ENCODE measurements at regions not wholly inside any gene's neighbourhood (a gene's known extent, or its start where the extent isn't known, plus 50 kb on each side); places are given as distances from the start of the nearest gene placed in this dataset.

DNA sequence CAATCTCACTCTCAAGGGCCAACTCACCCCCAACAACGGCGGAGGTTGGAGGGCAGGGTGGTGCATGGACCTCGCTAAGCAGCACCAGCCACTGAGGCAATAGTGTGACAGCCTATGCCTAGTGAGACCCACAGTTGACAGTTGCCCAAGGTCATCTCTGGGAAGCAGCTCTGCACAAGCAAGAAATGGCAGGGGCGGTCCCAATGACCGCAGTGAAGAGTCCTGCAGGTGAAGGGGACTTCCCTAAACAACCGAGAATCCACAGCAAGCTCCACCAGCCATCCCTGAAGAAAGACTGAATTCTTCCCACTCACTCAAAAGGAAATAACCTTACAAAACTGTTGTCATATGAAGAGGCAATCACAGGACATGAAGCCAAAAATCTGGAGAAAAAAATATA is 313.4 kb upstream of the ID2 start:
- H3K27me3 ChIP-seq (replicated peaks; ENCODE audit: control insufficient read depth, insufficient read depth, low read length) = no peaks in the 10 kb centered on the region
- POLR2A ChIA-PET = no interaction called here

GRCh38 chr2:8369522-8369921 is 312.3 kb upstream of the ID2 start:
- CTCF ChIA-PET = no interaction called here
- POLR2A ChIA-PET = no interaction called here
- no TSS peak for BruUV-seq (replicated peaks)
- TF ChIP-seq, protein P1, sequence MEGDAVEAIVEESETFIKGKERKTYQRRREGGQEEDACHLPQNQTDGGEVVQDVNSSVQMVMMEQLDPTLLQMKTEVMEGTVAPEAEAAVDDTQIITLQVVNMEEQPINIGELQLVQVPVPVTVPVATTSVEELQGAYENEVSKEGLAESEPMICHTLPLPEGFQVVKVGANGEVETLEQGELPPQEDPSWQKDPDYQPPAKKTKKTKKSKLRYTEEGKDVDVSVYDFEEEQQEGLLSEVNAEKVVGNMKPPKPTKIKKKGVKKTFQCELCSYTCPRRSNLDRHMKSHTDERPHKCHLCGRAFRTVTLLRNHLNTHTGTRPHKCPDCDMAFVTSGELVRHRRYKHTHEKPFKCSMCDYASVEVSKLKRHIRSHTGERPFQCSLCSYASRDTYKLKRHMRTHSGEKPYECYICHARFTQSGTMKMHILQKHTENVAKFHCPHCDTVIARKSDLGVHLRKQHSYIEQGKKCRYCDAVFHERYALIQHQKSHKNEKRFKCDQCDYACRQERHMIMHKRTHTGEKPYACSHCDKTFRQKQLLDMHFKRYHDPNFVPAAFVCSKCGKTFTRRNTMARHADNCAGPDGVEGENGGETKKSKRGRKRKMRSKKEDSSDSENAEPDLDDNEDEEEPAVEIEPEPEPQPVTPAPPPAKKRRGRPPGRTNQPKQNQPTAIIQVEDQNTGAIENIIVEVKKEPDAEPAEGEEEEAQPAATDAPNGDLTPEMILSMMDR (IDR thresholded peaks at IDR 0.05; ENCODE audit: insufficient read depth in 1 of 2, low read depth in 1 of 2, low read length in 1 of 2, severe bottlenecking in 1 of 2, unreplicated experiment in 1 of 2) = no peak
- Histone ChIP-seq H3K27me3 (replicated peaks; ENCODE audit: control insufficient read depth, insufficient read depth, low read length) (no peaks in the 10 kb centered on the region), H3K4me1 (peaks cover 5% of the 10 kb centered on the region), H3K4me3 (ENCODE audit: low read depth, low read length) (no peak overlapping the region), H3K9me3 (peaks cover 10% of the 10 kb centered on the region), H3K36me3 (ENCODE audit: control insufficient read depth, insufficient read depth, low read length) (no peaks in the 10 kb centered on the region)
- Mint-ChIP-seq H3K4me3 (ENCODE audit: unreplicated experiment) (no peak overlapping the region), H3K4me1 (ENCODE audit: low read depth, unreplicated experiment) (peaks cover 5% of the 10 kb centered on the region), H3K9me3 (ENCODE audit: unreplicated experiment) (peaks cover 15% of the 10 kb centered on the region), H3K36me3 (ENCODE audit: insufficient read depth, unreplicated experiment) (no peaks in the 10 kb centered on the region), H3K27me3 (ENCODE audit: insufficient read depth, unreplicated experiment) (peaks cover 4% of the 10 kb centered on the region), H3K27ac (ENCODE audit: unreplicated experiment) (no peak overlapping the region)
- no peak for DNase-seq
- intact Hi-C loops (cut with micrococcal nuclease; ENCODE audit: unreplicated experiment) = no loop called here

More for the DNA sequence above, 313.4 kb upstream of the ID2 start:
- H3K9me3 Mint-ChIP-seq (ENCODE audit: unreplicated experiment) = peaks cover 12% of the 10 kb centered on the region
- intact Hi-C loops (cut with micrococcal nuclease; ENCODE audit: unreplicated experiment) = no loop called here
- no TSS peak for BruUV-seq (replicated peaks)
- H3K9me3 ChIP-seq = peaks cover 3% of the 10 kb centered on the region; the same call in 1 of the 2 replicates
- H3K4me1 Mint-ChIP-seq (ENCODE audit: low read depth, unreplicated experiment) = peaks cover 16% of the 10 kb centered on the region
- CTCF ChIA-PET = no interaction called here
- TF ChIP-seq, protein P1 (IDR thresholded peaks at IDR 0.05; ENCODE audit: insufficient read depth in 1 of 2, low read depth in 1 of 2, low read length in 1 of 2, severe bottlenecking in 1 of 2, unreplicated experiment in 1 of 2) = no peak
- H3K4me1 ChIP-seq = peaks cover 10% of the 10 kb centered on the region
- H3K4me3 Mint-ChIP-seq (ENCODE audit: unreplicated experiment) = no peak overlapping the region
- no peak overlapping the region for H3K27ac Mint-ChIP-seq (ENCODE audit: unreplicated experiment)
- no peak overlapping the region for H3K4me3 ChIP-seq (ENCODE audit: low read depth, low read length)
- H3K36me3 Mint-ChIP-seq (ENCODE audit: insufficient read depth, unreplicated experiment) = no peaks in the 10 kb centered on the region
- no peaks in the 10 kb centered on the region for H3K36me3 ChIP-seq (ENCODE audit: control insufficient read depth, insufficient read depth, low read length)
- H3K27me3 Mint-ChIP-seq (ENCODE audit: insufficient read depth, unreplicated experiment) = peaks cover 4% of the 10 kb centered on the region
- DNase-seq = no peak

- no peak overlapping the region for H3K4me3 Mint-ChIP-seq (ENCODE audit: unreplicated experiment)
- H3K4me1 ChIP-seq = no peaks in the 10 kb centered on the region
- TF ChIP-seq, protein P1 (IDR thresholded peaks at IDR 0.05; ENCODE audit: insufficient read depth in 1 of 2, low read depth in 1 of 2, low read length in 1 of 2, severe bottlenecking in 1 of 2, unreplicated experiment in 1 of 2) = no peak
Measured at GRCh38 chr2:8370258-8370802, 311.5 kb upstream of the ID2 start.

More at GRCh38 chr2:8370258-8370802, 311.5 kb upstream of the ID2 start:
- no TSS peak for BruUV-seq (replicated peaks)
- no peaks in the 10 kb centered on the region for H3K4me1 Mint-ChIP-seq (ENCODE audit: low read depth, unreplicated experiment)
- ChIA-PET POLR2A (no interaction called here), CTCF (no interaction called here)
- H3K27ac Mint-ChIP-seq (ENCODE audit: unreplicated experiment) = no peak overlapping the region
- DNase-seq = no peak
- H3K27me3 Mint-ChIP-seq (ENCODE audit: insufficient read depth, unreplicated experiment) = peaks cover 4% of the 10 kb centered on the region
- intact Hi-C loops (cut with micrococcal nuclease; ENCODE audit: unreplicated experiment) = no loop called here
- Histone ChIP-seq H3K9me3 (peaks cover 10% of the 10 kb centered on the region), H3K27me3 (replicated peaks; ENCODE audit: control insufficient read depth, insufficient read depth, low read length) (no peaks in the 10 kb centered on the region), H3K4me3 (ENCODE audit: low read depth, low read length) (no peak overlapping the region), H3K36me3 (ENCODE audit: control insufficient read depth, insufficient read depth, low read length) (no peaks in the 10 kb centered on the region)
- peaks cover 15% of the 10 kb centered on the region for H3K9me3 Mint-ChIP-seq (ENCODE audit: unreplicated experiment)
- no peaks in the 10 kb centered on the region for H3K36me3 Mint-ChIP-seq (ENCODE audit: insufficient read depth, unreplicated experiment)

Measured in Caco-2 (cell line).